Peyer's patch (tissue), 4 donors: ENCODE measurements at regions not wholly inside any gene's neighbourhood (a gene's known extent, or its start where the extent isn't known, plus 50 kb on each side); places are given as distances from the start of the nearest gene placed in this dataset.
"Not testable (repeated sequence)": the region's sequence is repeated elsewhere in the genome, so short reads cannot be mapped to it uniquely, and the experiment has no call there.

ENCODE experiments used
- CTCF ChIP-seq, 6 experiments: fragments of 450-650 bp in 4 of 6; fragments of 200-600 bp in 2 of 6; sonication (generic) in 1 of 6; IDR thresholded peaks; one replicate each; pipeline ENCODE4 v1.5.1; 2017 to 2019; ENCODE audit warnings: antibody characterized with exemption in 6 of 6, mild to moderate bottlenecking in 3 of 6, moderate library complexity in 1 of 6
- POLR2A ChIP-seq, 2 donors: fragments of 450-650 bp; IDR thresholded peaks; one replicate each; pipeline ENCODE4 v1.5.1; 2017; ENCODE audit warnings: antibody characterized with exemption in 2 of 2, mild to moderate bottlenecking in 2 of 2, moderate library complexity in 2 of 2

GRCh38 chr13:18276280-18276679 is 905.3 kb downstream of the TUBA3C start:
- not testable (repeated sequence) for TF ChIP-seq CTCF, POLR2A (IDR thresholded peaks at IDR 0.05)
